Activated CD8-positive, alpha-beta memory T cell treated with anti-CD3 and anti-CD28 coated beads for 36 hours (primary cell): ENCODE measurements at regions not wholly inside any gene's neighbourhood (a gene's known extent, or its start where the extent isn't known, plus 50 kb on each side); places are given as distances from the start of the nearest gene placed in this dataset.

Experiments used
- CTCF ChIA-PET: fragments of 350-600 bp; sonication (Branson Sonifier 250); formaldehyde crosslinking; loops from one replicate; lab custom pipeline; 2021; ENCODE audit warnings: antibody characterized with exemption; lab: Charles Lee
- POLR2A ChIA-PET: fragments of 350-600 bp; sonication (Branson Sonifier 250); formaldehyde crosslinking; loops from one replicate; lab custom pipeline; 2021; ENCODE audit warnings: antibody characterized with exemption; lab: Charles Lee

DNA sequence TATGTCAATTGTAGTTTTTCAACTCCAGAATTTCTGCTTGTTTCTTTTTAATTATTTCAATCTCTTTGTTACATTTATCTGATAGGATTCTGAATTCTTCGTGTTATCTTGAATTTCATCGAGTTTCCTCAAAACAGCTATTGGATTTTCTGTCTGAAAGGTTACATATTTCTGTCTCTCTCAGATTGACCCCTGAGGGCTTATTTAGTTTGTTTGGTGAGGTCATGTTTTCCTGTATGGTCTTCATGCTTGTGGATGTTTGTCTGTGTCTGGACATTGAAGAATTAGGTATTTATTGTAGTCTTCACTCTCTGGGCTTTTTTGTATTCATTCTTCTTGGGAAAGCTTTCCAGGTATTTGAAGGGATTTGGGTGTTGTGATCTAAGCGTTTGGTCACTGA lies 85.6 kb downstream of the SNAPC1 start:
- ChIA-PET CTCF (interaction anchor here (1.0 kb wide), 1 partner anchor 386 kb away, joined by 3 read pairs; no protein-coding TSS in a partner anchor), POLR2A (no interaction called here)

GRCh38 chr14:61854898-61855297 lies 92.7 kb downstream of the SNAPC1 start:
- ChIA-PET POLR2A (no interaction called here), CTCF (no interaction called here)

DNA sequence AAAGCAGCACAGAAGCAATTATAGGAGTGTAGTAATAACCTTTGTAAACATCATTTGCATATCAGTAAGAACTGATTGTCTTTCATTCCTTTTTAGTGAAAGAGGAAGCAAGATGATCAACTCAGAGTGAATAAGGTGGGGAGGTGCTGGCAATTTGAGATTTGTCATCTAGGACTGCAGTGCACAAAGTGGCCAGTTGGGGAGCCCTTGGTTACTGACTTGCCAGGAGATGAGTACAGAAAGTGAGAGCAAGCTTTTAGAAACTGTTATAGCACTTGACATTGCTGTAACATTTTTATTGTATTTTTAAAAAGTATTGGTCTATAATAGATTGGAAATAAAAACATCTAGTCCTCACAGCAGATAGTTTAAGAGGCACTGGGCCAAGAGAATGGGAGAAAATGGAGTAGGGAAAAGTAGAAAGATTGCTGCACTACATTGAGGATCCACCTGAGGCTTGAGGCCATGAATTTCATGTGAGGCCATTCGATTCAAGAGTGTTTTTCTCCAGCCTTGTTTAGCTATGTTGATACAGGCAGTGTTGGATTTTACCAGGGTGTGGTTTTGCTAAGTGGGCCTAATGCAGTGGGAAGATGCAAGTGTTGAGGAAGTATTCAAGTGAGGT lies 98.2 kb downstream of the SNAPC1 start:
- ChIA-PET CTCF (interaction anchor here (0.9 to 1.2 kb wide), 2 partner anchors 24 to 34 kb away, joined by 3 to 4 read pairs; no protein-coding TSS in a partner anchor), POLR2A (no interaction called here)

GRCh38 chr14:61861320-61861865 lies 99.2 kb downstream of the SNAPC1 start:
- CTCF ChIA-PET: no interaction called here
- POLR2A ChIA-PET: no interaction called here

GRCh38 chr14:61864329-61864898 lies 102.2 kb downstream of the SNAPC1 start:
- ChIA-PET CTCF (no interaction called here), POLR2A (no interaction called here)

- CTCF ChIA-PET: no interaction called here
- POLR2A ChIA-PET: no interaction called here
Observed at GRCh38 chr14:61866932-61867920, 105.0 kb downstream of the SNAPC1 start.

GRCh38 chr14:61868846-61869245 lies 106.6 kb downstream of the SNAPC1 start:
- POLR2A ChIA-PET: no interaction called here
- CTCF ChIA-PET: no interaction called here

GRCh38 chr14:61870163-61870562 lies 107.9 kb downstream of the SNAPC1 start:
- POLR2A ChIA-PET: no interaction called here
- CTCF ChIA-PET: interaction anchor here (1.0 kb wide), 1 partner anchor 11 kb away, joined by 3 read pairs; no protein-coding TSS in a partner anchor

- ChIA-PET CTCF (no interaction called here), POLR2A (no interaction called here)
Observed at GRCh38 chr14:61872452-61872851, 110.2 kb downstream of the SNAPC1 start.

GRCh38 chr14:61875483-61875882 lies 113.3 kb downstream of the SNAPC1 start:
- ChIA-PET POLR2A (no interaction called here), CTCF (no interaction called here)

- CTCF ChIA-PET: no interaction called here
Observed at GRCh38 chr14:61876362-61877034, 114.3 kb downstream of the SNAPC1 start.

DNA sequence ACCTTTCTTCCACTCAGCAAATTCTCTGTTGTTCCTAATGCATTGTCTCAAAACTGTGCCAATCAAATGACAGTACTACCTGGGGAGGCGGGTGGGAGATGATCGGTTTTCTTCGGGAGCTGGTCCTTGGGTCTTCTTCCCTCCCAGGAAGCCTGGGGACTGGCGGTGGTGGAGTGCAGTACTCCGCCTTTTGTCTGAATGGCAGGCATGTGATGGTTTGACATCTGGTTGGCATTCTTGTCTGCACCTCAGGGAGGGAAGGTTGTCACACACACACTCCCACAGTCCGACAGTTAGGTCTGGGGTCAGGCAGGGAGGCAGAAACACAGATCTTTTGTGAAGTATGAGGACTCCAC lies 114.8 kb downstream of the SNAPC1 start:
- ChIA-PET CTCF (no interaction called here), POLR2A (no interaction called here)

More at GRCh38 chr14:61876362-61877034, 114.3 kb downstream of the SNAPC1 start:
- POLR2A ChIA-PET: no interaction called here

- ChIA-PET CTCF (no interaction called here), POLR2A (no interaction called here)
Observed at GRCh38 chr14:61877768-61878167, 115.5 kb downstream of the SNAPC1 start.

DNA sequence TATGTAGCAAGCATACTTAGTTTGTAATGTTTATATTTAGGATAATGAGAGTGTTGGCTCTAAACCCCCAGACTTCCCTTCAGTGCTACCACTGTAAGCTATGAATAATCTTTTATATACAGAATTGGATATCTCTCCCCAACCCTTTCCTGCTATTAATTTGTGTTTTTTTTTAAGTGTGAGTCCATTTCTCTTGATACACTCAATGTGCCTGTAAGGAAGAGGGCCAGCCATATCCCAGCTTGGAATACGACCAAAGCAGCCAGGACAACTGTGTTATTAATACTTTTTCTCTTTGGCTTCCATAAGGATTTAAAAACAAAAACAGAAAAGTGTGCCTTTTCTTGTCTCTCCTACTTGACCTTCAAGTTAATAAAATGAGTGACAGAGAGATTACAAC lies 116.7 kb downstream of the SNAPC1 start:
- ChIA-PET CTCF (interaction anchor here (0.6 to 1.3 kb wide), 2 partner anchors 11 to 100 kb away, joined by 4 to 5 read pairs; no protein-coding TSS in a partner anchor), POLR2A (no interaction called here)

DNA sequence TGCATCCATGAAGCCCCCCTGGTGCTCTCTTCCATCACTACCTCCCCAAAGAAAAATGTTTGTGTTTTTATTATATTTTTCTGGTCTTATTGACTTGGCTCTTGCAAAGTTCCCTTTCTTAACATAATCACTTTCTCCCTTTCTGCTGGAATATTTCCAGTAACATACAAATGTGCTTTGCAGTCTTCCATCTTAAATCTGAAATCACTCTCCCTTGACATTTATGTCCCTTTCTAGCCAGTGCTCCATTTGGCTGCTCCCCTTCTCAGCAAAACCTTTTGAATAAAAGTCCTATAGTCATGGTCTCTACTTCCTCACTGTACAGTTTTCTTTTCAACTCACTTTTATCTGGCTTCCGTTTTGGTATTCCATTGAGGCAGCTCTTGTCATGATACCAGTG lies 118.8 kb downstream of the SNAPC1 start:
- POLR2A ChIA-PET: no interaction called here
- CTCF ChIA-PET: interaction anchor here (0.7 kb wide), 1 partner anchor 1546 kb away, joined by 3 read pairs; no protein-coding TSS in a partner anchor

GRCh38 chr14:61884711-61885110 lies 122.5 kb downstream of the SNAPC1 start:
- ChIA-PET POLR2A (no interaction called here), CTCF (interaction anchor here (0.6 kb wide), 1 partner anchor 1442 kb away, joined by 3 read pairs; no protein-coding TSS in a partner anchor)

GRCh38 chr14:61885203-61885961 lies 123.2 kb downstream of the SNAPC1 start:
- POLR2A ChIA-PET: no interaction called here

GRCh38 chr14:61887628-61888027 lies 125.4 kb downstream of the SNAPC1 start:
- ChIA-PET CTCF (no interaction called here), POLR2A (no interaction called here)

More at GRCh38 chr14:61885203-61885961, 123.2 kb downstream of the SNAPC1 start:
- CTCF ChIA-PET: no interaction called here
